T-cell (primary cell): ENCODE measurements at regions not wholly inside any gene's neighbourhood (a gene's known extent, or its start where the extent isn't known, plus 50 kb on each side); places are given as distances from the start of the nearest gene placed in this dataset.

Experiments used
- ATAC-seq, 4 experiments: fragments of 200-7000 bp in 3 of 4; fragments of 150-1000 bp in 1 of 4; cut with Tn5 transposase; replicated peaks in 1 of 4; 1 replicate in 3 of 4; 2 replicates in 1 of 4; pipeline ENCODE4 v1.10.0; 2021; ENCODE audit warnings: moderate library complexity in 3 of 4, mild to moderate bottlenecking in 2 of 4, moderate number of reproducible peaks in 1 of 4
- CTCF ChIA-PET, 2 donors: fragments of 300-600 bp; sonication (Branson Sonifier 250); formaldehyde crosslinking; loops; one replicate each; lab custom pipeline; 2022; ENCODE audit warnings: antibody characterized with exemption in 2 of 2; lab: Charles Lee
- POLR2A ChIA-PET, 2 donors: fragments of 300-600 bp; sonication (Branson Sonifier 250); formaldehyde crosslinking; loops; one replicate each; lab custom pipeline; 2022; ENCODE audit warnings: antibody characterized with exemption in 2 of 2; lab: Charles Lee
- DNase-seq, 35 experiments: peaks; one replicate each; pipeline versions ENCODE4 v3.0.0 to v3.0.0-alpha.2; 2013 to 2023
- H3K27ac ChIP-seq: one replicate; pipeline ENCODE4 v1.5.1; 2013; ENCODE audit warnings: low read length
- H3K27me3 ChIP-seq, 2 experiments: replicated peaks in 1 of 2; 1 replicate in 1 of 2; 2 replicates in 1 of 2; pipeline versions ENCODE4 v1.6.1 to v1.7.0; 2013; ENCODE audit warnings: low read length in 1 of 2, mixed read lengths in 1 of 2; ENCODE audit not compliant: control insufficient read depth in 2 of 2, insufficient read depth in 2 of 2; ENCODE audit errors: extremely low read depth in 1 of 2
- H3K36me3 ChIP-seq, 2 donors: 1 replicate in 1 of 2; 2 replicates in 1 of 2; pipeline versions ENCODE4 v1.6.1 to v1.7.0; 2013; ENCODE audit warnings: low read length in 1 of 2; ENCODE audit not compliant: control insufficient read depth in 2 of 2, insufficient read depth in 1 of 2; ENCODE audit errors: extremely low read depth in 1 of 2
- H3K4me1 ChIP-seq, 2 experiments: 1 replicate in 1 of 2; 2 replicates in 1 of 2; pipeline versions ENCODE4 v1.6.1 to v1.7.0; 2013; ENCODE audit warnings: low read length in 2 of 2, mixed read lengths in 1 of 2; ENCODE audit not compliant: insufficient read depth in 2 of 2, control insufficient read depth in 1 of 2; ENCODE audit errors: extremely low read depth in 1 of 2
- H3K4me3 ChIP-seq, 2 donors: 1 replicate in 1 of 2; 2 replicates in 1 of 2; pipeline versions ENCODE4 v1.5.1 to v1.7.0; 2013; ENCODE audit warnings: mild to moderate bottlenecking in 2 of 2, low read length in 1 of 2, moderate library complexity in 1 of 2; ENCODE audit not compliant: control insufficient read depth in 1 of 2; ENCODE audit errors: extremely low read depth in 1 of 2
- H3K9me3 ChIP-seq: 2 replicates; pipeline ENCODE4 v1.7.0; 2013
- H3K27ac Mint-ChIP-seq, 2 donors: one replicate each; pipeline ENCODE4 v1.8.0; 2020 to 2021; ENCODE audit warnings: mild to moderate bottlenecking in 2 of 2, mixed read lengths in 2 of 2
- H3K27me3 Mint-ChIP-seq, 2 donors: one replicate each; pipeline ENCODE4 v1.8.0; 2021 to 2022; ENCODE audit warnings: mixed read lengths in 2 of 2
- H3K36me3 Mint-ChIP-seq: one replicate; pipeline ENCODE4 v1.8.0; 2021; ENCODE audit warnings: mixed read lengths
- H3K4me1 Mint-ChIP-seq, 3 donors: one replicate each; pipeline ENCODE4 v1.8.0; 2020 to 2022; ENCODE audit warnings: mixed read lengths in 3 of 3, mild to moderate bottlenecking in 1 of 3
- H3K4me3 Mint-ChIP-seq, 3 donors: one replicate each; pipeline ENCODE4 v1.8.0; 2020 to 2022; ENCODE audit warnings: mild to moderate bottlenecking in 3 of 3, mixed read lengths in 3 of 3, moderate library complexity in 3 of 3
- H3K9me3 Mint-ChIP-seq, 3 donors: one replicate each; pipeline ENCODE4 v1.8.0; 2020 to 2022; ENCODE audit warnings: mixed read lengths in 3 of 3
- WGBS: methylation state at CpG from one replicate; pipeline ENCODE4 v1.1.5; 2013; ENCODE audit warnings: missing lambda C conversion rate; ENCODE audit not compliant: insufficient coverage; 5-methylcytosine and 5-hydroxymethylcytosine counted together

GRCh38 chr13:39959497-39960144, 304.2 kb downstream of the COG6 start:
- WGBS, result 95% methylated on average over 6 of the region's 9 CpGs

GRCh38 chr13:39960191-39960590, 304.7 kb downstream of the COG6 start:
- DNase-seq, result no peak
- peaks cover 33 to 42% (median 40%) of the 10 kb centered on the region in 3 donors for H3K4me1 Mint-ChIP-seq
- ChIA-PET CTCF (interaction anchor here in 1 of 2 donors (0.7 kb wide), 1 partner anchor 109 kb away, joined by 3 read pairs; no protein-coding TSS in a partner anchor), POLR2A (no interaction called here)
- no peak for ATAC-seq
- H3K36me3 ChIP-seq, result no peaks in the 10 kb centered on the region
- no peaks in the 10 kb centered on the region for H3K27me3 Mint-ChIP-seq
- H3K27ac Mint-ChIP-seq, result peak overlapping the region in 1 of 2 donors; percentile 55
- no peak overlapping the region for H3K4me3 Mint-ChIP-seq
- no peaks in the 10 kb centered on the region for H3K9me3 Mint-ChIP-seq
- WGBS, result 86% methylated on average over 1 of the region's 3 CpGs
- H3K4me1 ChIP-seq, result peaks cover 8 to 16% of the 10 kb centered on the region in 2 experiments
- H3K27me3 ChIP-seq, result no peaks in the 10 kb centered on the region
- no peak overlapping the region for H3K27ac ChIP-seq
- no peaks in the 10 kb centered on the region for H3K9me3 ChIP-seq
- H3K36me3 Mint-ChIP-seq, result no peaks in the 10 kb centered on the region
- no peak overlapping the region for H3K4me3 ChIP-seq

More at GRCh38 chr13:39959497-39960144, 304.2 kb downstream of the COG6 start:
- H3K36me3 Mint-ChIP-seq, result no peaks in the 10 kb centered on the region
- Histone ChIP-seq H3K27ac (no peak overlapping the region), H3K4me3 (no peak overlapping the region), H3K9me3 (no peaks in the 10 kb centered on the region), H3K4me1 (peaks cover 8 to 16% of the 10 kb centered on the region in 2 experiments), H3K36me3 (no peaks in the 10 kb centered on the region), H3K27me3 (no peaks in the 10 kb centered on the region)
- peak overlapping the region in 1 of 3 donors; percentile 18 for H3K4me3 Mint-ChIP-seq
- peaks cover 33 to 43% (median 42%) of the 10 kb centered on the region in 3 donors for H3K4me1 Mint-ChIP-seq
- ATAC-seq (no peak), DNase-seq (no peak)
- no peaks in the 10 kb centered on the region for H3K27me3 Mint-ChIP-seq
- peak overlapping the region; percentile 31 to 55 for H3K27ac Mint-ChIP-seq
- CTCF ChIA-PET, result no interaction called here
- POLR2A ChIA-PET, result no interaction called here
- no peaks in the 10 kb centered on the region for H3K9me3 Mint-ChIP-seq

GRCh38 chr13:39961036-39961435, 305.6 kb downstream of the COG6 start:
- Mint-ChIP-seq H3K9me3 (no peaks in the 10 kb centered on the region), H3K27ac (no peak overlapping the region), H3K27me3 (no peaks in the 10 kb centered on the region), H3K4me1 (peaks cover 26 to 36% (median 35%) of the 10 kb centered on the region in 3 donors), H3K36me3 (no peaks in the 10 kb centered on the region), H3K4me3 (no peak overlapping the region)
- DNase-seq (no peak), ATAC-seq (no peak)
- peaks cover 6 to 14% of the 10 kb centered on the region in 2 experiments for H3K4me1 ChIP-seq
- no CpG with 5 or more reads among the region's 1 CpG for WGBS
- H3K36me3 ChIP-seq, result no peaks in the 10 kb centered on the region
- POLR2A ChIA-PET, result interaction anchor here in 1 of 2 donors (0.6 kb wide), 1 partner anchor 1053 kb away, joined by 8 read pairs; no protein-coding TSS in a partner anchor
- no peak overlapping the region for H3K27ac ChIP-seq
- CTCF ChIA-PET, result interaction anchor here in 1 of 2 donors (0.5 to 0.7 kb wide), 2 partner anchors 108 to 733 kb away, joined by 3 read pairs; no protein-coding TSS in a partner anchor
- H3K4me3 ChIP-seq, result no peak overlapping the region
- no peaks in the 10 kb centered on the region for H3K27me3 ChIP-seq
- no peaks in the 10 kb centered on the region for H3K9me3 ChIP-seq

GRCh38 chr13:39963612-39964011, 308.1 kb downstream of the COG6 start:
- Histone ChIP-seq H3K4me1 (peaks cover 0 to 2% of the 10 kb centered on the region in 2 experiments), H3K36me3 (no peaks in the 10 kb centered on the region), H3K27ac (no peak overlapping the region), H3K9me3 (no peaks in the 10 kb centered on the region), H3K27me3 (no peaks in the 10 kb centered on the region), H3K4me3 (no peak overlapping the region)
- no peak overlapping the region for H3K27ac Mint-ChIP-seq
- H3K4me1 Mint-ChIP-seq, result peaks cover under 1 to 12% (median 10%) of the 10 kb centered on the region in 3 donors
- peaks cover 0 to 9% of the 10 kb centered on the region in 2 donors for H3K27me3 Mint-ChIP-seq
- H3K9me3 Mint-ChIP-seq, result no peaks in the 10 kb centered on the region
- ChIA-PET CTCF (interaction anchor here in 1 of 2 donors (0.6 kb wide), 1 partner anchor 710 kb away, joined by 4 read pairs; no protein-coding TSS in a partner anchor), POLR2A (no interaction called here)
- no CpG with 5 or more reads among the region's 1 CpG for WGBS
- no peak overlapping the region for H3K4me3 Mint-ChIP-seq
- DNase-seq (no peak), ATAC-seq (no peak)
- H3K36me3 Mint-ChIP-seq, result no peaks in the 10 kb centered on the region

GRCh38 chr13:39965309-39965708, 309.8 kb downstream of the COG6 start:
- CTCF ChIA-PET, result no interaction called here
- no peak overlapping the region for H3K4me3 ChIP-seq
- no peak for ATAC-seq
- no peaks in the 10 kb centered on the region for H3K36me3 ChIP-seq
- Mint-ChIP-seq H3K4me1 (peaks cover 0 to 2% (median 1%) of the 10 kb centered on the region in 3 donors), H3K27ac (no peak overlapping the region), H3K27me3 (peaks cover 0 to 9% of the 10 kb centered on the region in 2 donors), H3K4me3 (no peak overlapping the region), H3K9me3 (no peaks in the 10 kb centered on the region), H3K36me3 (no peaks in the 10 kb centered on the region)
- POLR2A ChIA-PET, result no interaction called here
- H3K4me1 ChIP-seq, result no peaks in the 10 kb centered on the region
- no peak for DNase-seq
- no peaks in the 10 kb centered on the region for H3K27me3 ChIP-seq
- H3K9me3 ChIP-seq, result no peaks in the 10 kb centered on the region
- 89% methylated on average over 2 of the region's 3 CpGs for WGBS
- H3K27ac ChIP-seq, result no peak overlapping the region

- ATAC-seq (no peak), DNase-seq (no peak)
- Histone ChIP-seq H3K27ac (no peak overlapping the region), H3K27me3 (no peaks in the 10 kb centered on the region), H3K4me1 (no peaks in the 10 kb centered on the region), H3K9me3 (no peaks in the 10 kb centered on the region), H3K4me3 (no peak overlapping the region), H3K36me3 (no peaks in the 10 kb centered on the region)
- 88% methylated on average over 2 of the region's 4 CpGs for WGBS
- peaks cover 0 to 9% of the 10 kb centered on the region in 2 donors for H3K27me3 Mint-ChIP-seq
- POLR2A ChIA-PET, result no interaction called here
- H3K4me3 Mint-ChIP-seq, result no peak overlapping the region
- no peaks in the 10 kb centered on the region for H3K36me3 Mint-ChIP-seq
- no peaks in the 10 kb centered on the region for H3K4me1 Mint-ChIP-seq
- H3K27ac Mint-ChIP-seq, result no peak overlapping the region
- H3K9me3 Mint-ChIP-seq, result no peaks in the 10 kb centered on the region
- CTCF ChIA-PET, result no interaction called here
Observed at GRCh38 chr13:39967199-39967959, 311.9 kb downstream of the COG6 start.
